Common myeloid progenitor, CD34-positive (primary cell): ENCODE measurements at regions not wholly inside any gene's neighbourhood (a gene's known extent, or its start where the extent isn't known, plus 50 kb on each side); places are given as distances from the start of the nearest gene placed in this dataset.
A peak's percentile ranks its signal among the peaks of the same experiment; 100 is the strongest.

Experiments
- CTCF ChIA-PET: fragments of 350-600 bp; sonication (Branson Sonifier 250); formaldehyde crosslinking; loops from one replicate; lab custom pipeline; 2021; ENCODE audit warnings: antibody characterized with exemption; lab: Charles Lee
- POLR2A ChIA-PET: fragments of 350-600 bp; sonication (Branson Sonifier 250); formaldehyde crosslinking; loops from one replicate; lab custom pipeline; 2021; ENCODE audit warnings: antibody characterized with exemption; lab: Charles Lee
- DNase-seq, 3 donors: peaks; one replicate each; pipeline versions ENCODE4 v3.0.0 to v3.0.0-alpha.2; 2013
- H3K27ac ChIP-seq, 2 experiments: 1 replicate in 1 of 2; 2 replicates in 1 of 2; pipeline ENCODE4 v1.7.0; 2013; ENCODE audit warnings: inconsistent platforms in 2 of 2, low read length in 2 of 2, mild to moderate bottlenecking in 2 of 2, low read depth in 1 of 2, moderate library complexity in 1 of 2; ENCODE audit not compliant: severe bottlenecking in 2 of 2, insufficient read depth in 1 of 2, poor library complexity in 1 of 2
- H3K27me3 ChIP-seq, 5 experiments: replicated peaks in 2 of 5; 1 replicate in 3 of 5; 2 replicates in 2 of 5; pipeline versions ENCODE4 v1.6.1 to v1.7.0; 2013; ENCODE audit warnings: low read length in 4 of 5, mild to moderate bottlenecking in 2 of 5, moderate library complexity in 2 of 5, inconsistent platforms in 1 of 5; ENCODE audit not compliant: insufficient read depth in 5 of 5, control insufficient read depth in 4 of 5
- H3K36me3 ChIP-seq, 4 experiments: 1 replicate in 2 of 4; 2 replicates in 2 of 4; pipeline versions ENCODE4 v1.6.1 to v1.7.0; 2013; ENCODE audit warnings: low read length in 3 of 4, control low read depth in 1 of 4, mild to moderate bottlenecking in 1 of 4; ENCODE audit not compliant: control insufficient read depth in 4 of 4, insufficient read depth in 4 of 4
- H3K4me1 ChIP-seq, 4 experiments: 1 replicate in 3 of 4; 2 replicates in 1 of 4; pipeline versions ENCODE4 v1.6.1 to v1.7.1; 2013; ENCODE audit warnings: low read length in 3 of 4, mild to moderate bottlenecking in 3 of 4, control low read depth in 1 of 4, inconsistent platforms in 1 of 4, moderate library complexity in 1 of 4; ENCODE audit not compliant: control insufficient read depth in 4 of 4, insufficient read depth in 4 of 4; ENCODE audit errors: control extremely low read depth in 1 of 4
- H3K4me3 ChIP-seq, 7 experiments: 1 replicate in 4 of 7; 2 replicates in 3 of 7; pipeline versions ENCODE4 v1.5.1 to v1.7.0; 2013; ENCODE audit warnings: mild to moderate bottlenecking in 7 of 7, low read length in 6 of 7, moderate library complexity in 6 of 7, inconsistent platforms in 2 of 7, low read depth in 2 of 7, control low read depth in 1 of 7; ENCODE audit not compliant: insufficient read depth in 4 of 7, control insufficient read depth in 1 of 7; ENCODE audit errors: extremely low read depth in 1 of 7
- H3K9me3 ChIP-seq, 5 experiments: 1 replicate in 4 of 5; 2 replicates in 1 of 5; pipeline versions ENCODE4 v1.6.1 to v1.7.1; 2013; ENCODE audit warnings: low read length in 4 of 5, mild to moderate bottlenecking in 2 of 5, inconsistent platforms in 1 of 5, low read depth in 1 of 5, moderate library complexity in 1 of 5; ENCODE audit not compliant: control insufficient read depth in 4 of 5, insufficient read depth in 2 of 5; ENCODE audit errors: control extremely low read depth in 1 of 5
- WGBS: methylation state at CpG from one replicate; pipeline ENCODE4 v1.1.5; 2013; ENCODE audit not compliant: insufficient coverage; 5-methylcytosine and 5-hydroxymethylcytosine counted together

GRCh38 chr13:30077240-30077735, 226.9 kb upstream of the UBL3 start:
- 8% methylated on average over 2 of the region's 4 CpGs for WGBS
- Histone ChIP-seq H3K9me3 (peaks cover 0 to 2% (median 0%) of the 10 kb centered on the region in 5 experiments), H3K36me3 (no peaks in the 10 kb centered on the region), H3K27me3 (no peaks in the 10 kb centered on the region), H3K4me1 (peaks cover 0 to 13% (median 10%) of the 10 kb centered on the region in 4 experiments), H3K27ac (no peak overlapping the region), H3K4me3 (no peak overlapping the region)
- ChIA-PET CTCF (no interaction called here), POLR2A (no interaction called here)
- peak in 2 of 3 donors; percentile 23 to 50 for DNase-seq

GRCh38 chr13:30074955-30075614, 224.7 kb upstream of the UBL3 start:
- 90% methylated on average over 9 of the region's 10 CpGs for WGBS
- no peaks in the 10 kb centered on the region for H3K36me3 ChIP-seq
- POLR2A ChIA-PET = no interaction called here
- H3K4me1 ChIP-seq = peaks cover 0 to 13% (median 10%) of the 10 kb centered on the region in 4 experiments
- H3K27ac ChIP-seq = no peak overlapping the region
- no peak overlapping the region for H3K4me3 ChIP-seq
- no peaks in the 10 kb centered on the region for H3K9me3 ChIP-seq
- DNase-seq = no peak
- CTCF ChIA-PET = no interaction called here
- H3K27me3 ChIP-seq = no peaks in the 10 kb centered on the region

- no peaks in the 10 kb centered on the region for H3K27me3 ChIP-seq
- H3K4me3 ChIP-seq = no peak overlapping the region
- no peak overlapping the region for H3K27ac ChIP-seq
- H3K9me3 ChIP-seq = no peaks in the 10 kb centered on the region
- no peak for DNase-seq
- CTCF ChIA-PET = no interaction called here
- POLR2A ChIA-PET = no interaction called here
- H3K36me3 ChIP-seq = no peaks in the 10 kb centered on the region
- 87% methylated on average over 3 of the region's 3 CpGs for WGBS
- peaks cover 0 to 13% (median 10%) of the 10 kb centered on the region in 4 experiments for H3K4me1 ChIP-seq
Measured at GRCh38 chr13:30074431-30074830, 224.0 kb upstream of the UBL3 start.

- no CpG with 5 or more reads among the region's 2 CpGs for WGBS
- no peak overlapping the region for H3K4me3 ChIP-seq
- DNase-seq = no peak
- no peaks in the 10 kb centered on the region for H3K36me3 ChIP-seq
- no peaks in the 10 kb centered on the region for H3K27me3 ChIP-seq
- H3K9me3 ChIP-seq = no peaks in the 10 kb centered on the region
- ChIA-PET CTCF (interaction anchor here (1.2 kb wide), 1 partner anchor 40 kb away, joined by 5 read pairs; no protein-coding TSS in a partner anchor), POLR2A (no interaction called here)
- H3K27ac ChIP-seq = no peak overlapping the region
- peaks cover 0 to 8% (median 8%) of the 10 kb centered on the region in 4 experiments for H3K4me1 ChIP-seq
Measured at GRCh38 chr13:30072818-30073186, 222.4 kb upstream of the UBL3 start.

GRCh38 chr13:30071969-30072817, 221.8 kb upstream of the UBL3 start:
- Histone ChIP-seq H3K4me3 (no peak overlapping the region), H3K36me3 (no peaks in the 10 kb centered on the region), H3K27me3 (no peaks in the 10 kb centered on the region), H3K4me1 (peaks cover 0 to 2% (median 2%) of the 10 kb centered on the region in 4 experiments), H3K27ac (no peak overlapping the region), H3K9me3 (no peaks in the 10 kb centered on the region)
- CTCF ChIA-PET = interaction anchor here (1.2 kb wide), 1 partner anchor 40 kb away, joined by 5 read pairs; no protein-coding TSS in a partner anchor
- 98% methylated on average over 8 of the region's 10 CpGs for WGBS
- POLR2A ChIA-PET = no interaction called here
- no peak for DNase-seq

- Histone ChIP-seq H3K4me3 (no peak overlapping the region), H3K4me1 (no peaks in the 10 kb centered on the region), H3K36me3 (no peaks in the 10 kb centered on the region), H3K9me3 (no peaks in the 10 kb centered on the region), H3K27me3 (no peaks in the 10 kb centered on the region), H3K27ac (no peak overlapping the region)
- ChIA-PET POLR2A (no interaction called here), CTCF (no interaction called here)
- no peak for DNase-seq
- 100% methylated on average over 2 of the region's 4 CpGs for WGBS
Measured at GRCh38 chr13:30065181-30065580, 214.8 kb upstream of the UBL3 start.

- Histone ChIP-seq H3K27me3 (no peaks in the 10 kb centered on the region), H3K4me1 (no peaks in the 10 kb centered on the region), H3K4me3 (no peak overlapping the region), H3K9me3 (no peaks in the 10 kb centered on the region), H3K27ac (no peak overlapping the region), H3K36me3 (no peaks in the 10 kb centered on the region)
- 100% methylated on average over 1 of the region's 3 CpGs for WGBS
- CTCF ChIA-PET = no interaction called here
- DNase-seq = no peak
- POLR2A ChIA-PET = no interaction called here
Measured at GRCh38 chr13:30063892-30064291, 213.5 kb upstream of the UBL3 start.
